ENCODE measurements at regions not wholly inside any gene's neighbourhood (a gene's known extent, or its start where the extent isn't known, plus 50 kb on each side); places are given as distances from the start of the nearest gene placed in this dataset.

GRCh38 chr17:55632893-55633292 lies 89.8 kb downstream of the TMEM100 start:
- DNase-seq: no peak

DNA sequence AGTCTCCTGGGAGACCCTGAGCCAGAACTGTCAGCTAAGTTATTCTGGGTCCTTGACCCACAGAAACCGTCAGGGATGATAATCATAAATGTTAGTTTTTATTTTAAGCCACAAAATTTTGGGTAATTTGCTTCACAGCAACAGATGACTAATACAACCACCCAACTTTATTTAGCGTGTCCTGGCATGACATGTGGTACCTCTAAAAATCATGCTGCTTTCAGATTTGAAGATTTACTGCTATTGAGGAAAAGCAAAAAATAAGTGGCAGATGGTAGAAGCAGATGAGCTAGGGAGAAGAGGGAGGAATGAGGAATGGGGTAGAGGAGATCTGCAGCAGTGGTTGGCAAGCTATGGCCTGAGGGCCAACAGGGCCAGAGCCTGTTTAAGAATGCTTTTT lies 90.4 kb downstream of the TMEM100 start:
- no peak for DNase-seq

GRCh38 chr17:55629995-55630394 lies 92.7 kb downstream of the TMEM100 start:
- DNase-seq: no peak

- no peak for DNase-seq
Observed at GRCh38 chr17:55625521-55625920, 97.1 kb downstream of the TMEM100 start.

GRCh38 chr17:55624772-55625433 lies 97.8 kb downstream of the TMEM100 start:
- no peak for DNase-seq

- no peak for DNase-seq
Observed at GRCh38 chr17:55622547-55622946, 100.1 kb downstream of the TMEM100 start.

- DNase-seq: no peak
Observed at GRCh38 chr17:55620945-55621344, 101.7 kb downstream of the TMEM100 start.

- no peak for DNase-seq
Observed at GRCh38 chr17:55620023-55620422, 102.6 kb downstream of the TMEM100 start.

- no peak for DNase-seq
Observed at GRCh38 chr17:55617441-55617840, 105.2 kb downstream of the TMEM100 start.

- DNase-seq: no peak
Observed at GRCh38 chr17:55614061-55614460, 102.8 kb upstream of the SMIM36 start.

DNA sequence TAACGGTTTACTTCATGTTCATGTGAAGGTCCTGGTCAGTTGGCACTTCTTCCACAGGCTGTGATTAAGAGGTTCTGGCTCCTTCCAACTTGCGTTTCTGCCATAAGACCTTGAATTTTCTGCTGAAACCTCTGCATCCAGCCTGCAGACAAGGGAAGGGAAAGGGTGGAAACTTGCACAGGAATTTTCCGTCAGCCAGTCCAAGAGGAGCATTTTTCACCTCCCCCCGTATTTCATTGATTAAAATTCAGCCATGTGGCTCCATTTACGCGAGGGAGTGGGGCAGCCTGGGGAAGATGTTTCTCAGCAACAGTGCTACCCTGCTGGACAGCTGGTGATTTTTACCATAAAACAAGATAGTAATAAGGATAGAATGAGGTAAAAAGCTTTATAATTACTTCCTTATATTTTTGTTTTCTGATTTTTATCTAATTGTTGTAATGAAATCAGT lies 101.5 kb upstream of the SMIM36 start:
- DNase-seq: no peak

DNA sequence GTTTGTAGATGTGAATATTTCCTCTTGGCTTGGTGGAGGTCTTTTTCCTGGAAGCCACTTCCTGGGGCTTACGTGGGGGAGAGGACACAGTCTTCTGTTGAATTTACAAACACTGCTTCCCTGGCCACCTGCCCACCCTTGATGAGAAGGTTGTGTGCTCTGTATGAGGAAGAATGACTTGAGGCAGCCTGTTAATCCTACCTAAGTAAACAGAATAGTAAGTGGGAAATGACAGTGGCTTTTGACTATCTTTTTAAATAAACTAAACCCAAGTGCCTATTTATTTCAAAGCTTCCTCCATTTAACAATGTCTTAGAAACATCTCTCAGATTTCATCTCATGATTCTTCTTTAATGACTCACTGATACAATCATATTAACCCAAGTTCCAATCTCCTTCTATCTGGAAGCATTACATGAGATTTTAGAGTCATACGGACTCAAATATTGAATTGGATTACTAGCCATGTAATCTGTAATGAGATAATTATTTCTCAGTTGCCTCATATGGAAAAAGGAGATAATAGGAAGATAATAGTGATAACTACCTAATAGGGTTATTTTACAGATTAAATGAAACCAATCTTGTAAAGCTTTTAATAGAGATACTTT lies 96.6 kb upstream of the SMIM36 start:
- no peak for DNase-seq

- DNase-seq: no peak
Observed at GRCh38 chr17:55606488-55606815, 95.2 kb upstream of the SMIM36 start.

DNA sequence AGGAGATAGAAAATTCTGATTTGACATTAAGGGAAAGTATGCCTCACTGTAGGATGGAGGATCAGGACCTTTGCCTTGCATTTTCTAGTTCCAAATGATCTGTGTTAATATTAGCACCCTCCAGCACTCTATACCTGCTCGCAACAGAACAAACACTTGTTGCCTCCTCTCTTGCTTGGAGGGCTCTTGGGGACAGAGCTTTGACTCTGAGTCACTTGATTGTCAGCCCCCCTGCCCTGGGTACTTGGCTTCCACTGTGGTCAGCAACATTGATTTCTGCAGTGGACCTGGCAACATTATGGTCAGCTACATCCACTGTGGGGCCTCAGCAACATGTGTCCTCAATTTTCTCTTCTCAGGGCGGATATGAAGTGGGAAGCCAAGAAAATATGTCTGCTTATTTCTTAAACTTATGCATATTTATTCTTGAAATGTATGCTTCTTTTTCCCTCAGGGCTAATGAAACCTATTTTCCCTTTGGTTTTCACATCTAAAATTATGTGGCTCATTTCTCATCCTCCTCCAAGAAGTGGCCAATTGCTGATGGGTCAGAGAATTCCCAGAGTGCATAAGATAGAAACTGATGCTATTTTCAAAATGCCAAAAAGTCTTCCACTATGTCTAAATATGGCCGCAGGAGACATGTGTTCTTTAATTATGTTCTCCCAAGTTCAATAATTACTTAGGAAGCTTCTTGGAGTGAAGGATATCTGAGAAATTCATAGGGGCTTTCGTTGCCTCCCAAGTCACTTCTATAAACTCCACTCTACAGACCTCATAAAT lies 94.6 kb upstream of the SMIM36 start:
- DNase-seq: no peak

- peak in 1 of 2 donors; percentile 28 for DNase-seq
Observed at GRCh38 chr17:55601874-55602364, 90.7 kb upstream of the SMIM36 start.

DNA sequence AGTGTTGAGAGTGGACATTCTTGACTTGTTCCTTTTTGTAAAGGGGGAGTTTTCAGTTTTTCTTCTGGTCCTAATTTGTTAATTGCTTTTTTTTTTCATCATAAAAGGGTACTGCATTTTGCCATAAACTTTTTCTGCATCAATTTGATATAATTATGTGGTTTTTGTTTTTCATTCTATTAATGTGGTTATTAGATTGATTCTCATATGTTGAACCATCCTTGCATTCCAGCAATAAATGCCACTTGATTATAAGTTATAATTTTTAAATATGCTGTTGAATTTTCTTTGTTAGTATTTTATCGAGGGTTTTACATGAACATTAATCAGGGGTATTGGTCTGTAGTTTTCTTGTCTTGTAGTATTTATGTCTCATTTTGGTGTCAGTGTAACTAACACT lies 87.2 kb upstream of the SMIM36 start:
- DNase-seq: no peak

DNA sequence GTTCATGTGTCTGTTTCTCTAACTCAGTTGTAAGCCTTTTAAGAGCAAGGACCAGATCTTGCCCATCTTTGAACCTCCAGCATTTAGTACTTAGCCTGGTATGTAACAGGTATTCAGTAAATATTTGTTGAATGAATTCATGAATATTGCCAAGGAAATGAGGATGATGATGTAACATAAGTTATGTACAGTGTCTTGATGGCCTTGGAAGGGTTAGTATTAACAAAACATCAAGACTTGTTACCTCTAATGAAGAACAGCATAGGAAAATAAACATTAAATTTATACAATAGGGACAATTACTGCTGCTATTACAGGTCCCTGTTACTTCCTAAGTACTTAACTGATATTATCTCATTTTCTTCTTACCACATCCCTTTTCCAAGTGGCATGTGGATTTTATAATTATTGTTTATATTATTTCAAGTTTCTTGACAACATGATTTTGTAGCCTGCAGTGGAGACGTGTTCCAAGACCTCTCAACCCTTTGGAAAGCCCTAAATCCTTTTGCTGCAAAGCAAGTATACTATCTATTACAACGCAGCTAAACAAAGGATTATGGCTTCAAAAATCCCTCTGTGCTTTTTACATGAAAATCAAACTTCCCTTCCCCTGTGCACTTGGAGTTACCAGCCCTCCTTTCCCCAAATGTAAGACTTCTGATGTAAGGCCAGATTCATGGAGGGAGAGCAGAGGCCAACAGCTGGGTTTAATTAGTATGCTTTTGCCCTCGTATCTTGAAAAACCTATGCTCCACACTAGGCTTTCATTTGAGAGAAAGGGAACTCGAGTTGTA lies 77.4 kb upstream of the SMIM36 start:
- DNase-seq: no peak

GRCh38 chr17:55587608-55588139 lies 76.4 kb upstream of the SMIM36 start:
- no peak for DNase-seq

DNA sequence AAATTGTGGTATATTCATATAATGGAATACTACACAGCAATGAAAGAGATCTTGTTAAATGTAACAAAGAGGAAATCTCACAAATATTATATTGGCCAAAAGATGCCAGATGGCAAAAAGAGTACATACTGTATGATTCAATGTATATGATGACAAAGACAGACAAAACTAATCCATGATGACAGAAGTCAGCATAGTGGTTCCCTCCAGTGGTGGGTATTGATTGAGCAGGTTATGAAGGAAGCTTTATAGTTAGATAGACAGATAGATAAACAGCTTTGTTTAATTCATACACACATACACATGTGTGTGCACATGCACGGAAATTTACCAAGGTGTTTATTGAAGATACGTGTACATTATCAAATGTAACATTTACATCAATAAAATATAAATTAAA lies 74.4 kb upstream of the SMIM36 start:
- no peak for DNase-seq

DNA sequence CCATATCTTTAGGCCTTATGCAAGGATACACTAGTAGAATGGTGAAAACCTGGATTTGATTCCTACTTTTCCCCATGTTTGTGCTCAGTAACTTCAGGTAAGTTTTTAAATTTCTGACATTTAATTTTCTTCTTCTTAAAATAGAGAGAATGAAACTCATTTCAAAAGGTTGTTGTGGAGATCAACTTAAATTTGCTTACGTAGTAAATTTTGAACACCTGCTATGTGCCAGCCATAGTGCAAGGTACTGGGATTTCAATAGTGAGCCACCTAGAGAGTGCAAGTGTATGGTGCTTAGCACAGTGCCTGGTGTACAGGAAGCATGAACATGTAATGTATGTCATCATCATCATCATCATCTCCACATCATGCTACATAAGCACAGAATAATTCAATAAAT lies 73.6 kb upstream of the SMIM36 start:
- no peak for DNase-seq

DNA sequence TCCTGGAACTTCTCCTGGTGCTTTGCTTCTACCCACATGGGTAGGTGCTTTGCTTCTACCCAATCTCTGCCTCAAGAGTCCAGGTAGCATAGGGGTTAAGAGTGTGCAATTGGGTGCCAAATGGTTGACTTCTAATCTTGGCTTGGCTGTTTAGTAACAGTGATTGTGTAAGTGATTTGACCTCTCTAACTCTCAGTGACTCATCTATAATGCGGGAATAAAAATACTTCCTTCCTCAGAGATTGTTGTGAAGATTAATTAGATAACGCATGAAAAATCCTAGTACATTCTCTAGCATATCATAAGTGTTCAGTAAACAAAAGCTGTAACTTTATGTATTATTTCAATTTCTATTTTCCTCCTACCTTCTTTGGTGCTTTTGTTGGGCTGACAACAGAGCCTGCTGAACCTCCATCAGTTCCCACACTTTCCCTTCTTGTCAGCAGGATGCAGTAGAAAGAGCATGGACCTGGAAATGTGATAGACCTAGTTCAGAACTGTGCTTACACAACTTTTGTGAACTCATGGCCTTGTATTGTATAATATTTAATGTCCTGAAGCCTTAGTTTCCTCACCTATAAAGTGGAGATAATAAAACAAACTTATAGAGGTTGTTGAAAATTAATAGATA lies 72.9 kb upstream of the SMIM36 start:
- DNase-seq: no peak

DNA sequence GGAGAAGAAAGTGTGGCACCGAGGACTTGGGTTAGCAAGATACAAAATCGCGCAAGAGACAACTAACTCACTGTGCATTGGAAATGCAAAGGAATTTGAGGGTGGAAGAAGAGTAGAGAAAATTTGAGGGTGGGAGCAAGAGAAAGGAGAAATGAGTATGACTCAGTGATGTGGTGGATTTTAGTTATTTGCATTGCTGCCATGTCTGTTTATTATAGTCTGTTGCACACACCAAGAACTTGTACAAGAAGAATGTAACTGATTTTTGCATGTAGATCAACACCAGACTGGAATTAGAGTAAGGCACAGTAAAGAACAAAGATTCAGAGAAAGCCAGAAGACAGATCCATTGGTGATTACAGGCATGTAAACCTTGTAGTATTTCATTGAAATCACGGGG lies 71.6 kb upstream of the SMIM36 start:
- no peak for DNase-seq
